Activated CD4-positive, alpha-beta T cell treated with anti-CD3 and anti-CD28 coated beads for 24 hours (primary cell): ENCODE measurements at regions not wholly inside any gene's neighbourhood (a gene's known extent, or its start where the extent isn't known, plus 50 kb on each side); places are given as distances from the start of the nearest gene placed in this dataset.
"Not testable (repeated sequence)": the region's sequence is repeated elsewhere in the genome, so short reads cannot be mapped to it uniquely, and the experiment has no call there.

Experiments used
- DNase-seq, 2 donors: peaks; one replicate each; pipeline ENCODE4 v3.0.0-alpha.2; 2020; ENCODE audit warnings: low read depth in 2 of 2

- no peak for DNase-seq
These were observed 69.7 kb downstream of the RPS6KA4 start for GRCh38 chr11:64428693-64429092.

- no peak for DNase-seq
These were observed 71.0 kb downstream of the RPS6KA4 start for GRCh38 chr11:64429970-64430369.

- DNase-seq, result no peak
These were observed 71.7 kb downstream of the RPS6KA4 start for GRCh38 chr11:64430645-64431044.

- DNase-seq, result no peak
These were observed 77.0 kb downstream of the RPS6KA4 start for GRCh38 chr11:64436000-64436399.

GRCh38 chr11:64437426-64437825 lies 78.5 kb downstream of the RPS6KA4 start:
- DNase-seq, result no peak

- DNase-seq, result no peak
These were observed 80.2 kb downstream of the RPS6KA4 start for GRCh38 chr11:64438986-64439771.

GRCh38 chr11:64439772-64440491 lies 81.0 kb downstream of the RPS6KA4 start:
- not testable (repeated sequence) for DNase-seq

- DNase-seq, result no peak
These were observed 82.2 kb downstream of the RPS6KA4 start for GRCh38 chr11:64441127-64441526.

- no peak for DNase-seq
These were observed 84.0 kb downstream of the RPS6KA4 start for GRCh38 chr11:64443001-64443400.

- DNase-seq, result no peak
These were observed 86.0 kb downstream of the RPS6KA4 start for GRCh38 chr11:64444838-64445441.

- no peak for DNase-seq
These were observed 86.7 kb downstream of the RPS6KA4 start for GRCh38 chr11:64445651-64446050.

GRCh38 chr11:64447831-64448598 lies 89.1 kb downstream of the RPS6KA4 start:
- DNase-seq, result no peak

- DNase-seq, result peak; percentile 43 to 67
These were observed 89.8 kb downstream of the RPS6KA4 start for GRCh38 chr11:64448599-64449380.

- peak; percentile 64 to 66 for DNase-seq
These were observed 90.6 kb downstream of the RPS6KA4 start for GRCh38 chr11:64449381-64450167.

GRCh38 chr11:64450168-64450560 lies 91.2 kb downstream of the RPS6KA4 start:
- DNase-seq, result no peak

- DNase-seq, result no peak
These were observed 92.9 kb downstream of the RPS6KA4 start for GRCh38 chr11:64451856-64452255.

GRCh38 chr11:64453466-64453865 lies 94.5 kb downstream of the RPS6KA4 start:
- no peak for DNase-seq

GRCh38 chr11:64455456-64456261 lies 96.7 kb downstream of the RPS6KA4 start:
- no peak for DNase-seq

- DNase-seq, result no peak
These were observed 97.8 kb downstream of the RPS6KA4 start for GRCh38 chr11:64456509-64457320.
